ENCODE measurements at regions not wholly inside any gene's neighbourhood (a gene's known extent, or its start where the extent isn't known, plus 50 kb on each side); places are given as distances from the start of the nearest gene placed in this dataset.
"Not testable (repeated sequence)": the region's sequence is repeated elsewhere in the genome, so short reads cannot be mapped to it uniquely, and the experiment has no call there.

- H3K4me3 ChIP-seq = no peak overlapping the region
- H3K27me3 ChIP-seq = no peaks in the 10 kb centered on the region
- no peak for DNase-seq (ENCODE audit: low spot score in 2 of 2)
- WGBS = 90% methylated on average over 2 of the region's 2 CpGs
- H3K36me3 ChIP-seq = no peaks in the 10 kb centered on the region
- TF ChIP-seq EP300 (IDR thresholded peaks at IDR 0.05) (no peak), POLR2A (IDR thresholded peaks at IDR 0.05) (no peak), POLR2AphosphoS5 (IDR thresholded peaks at IDR 0.05) (no peak), CTCF (IDR thresholded peaks at IDR 0.05) (no peak)
- H3K9me3 ChIP-seq = no peaks in the 10 kb centered on the region
- no peak overlapping the region for H3K27ac ChIP-seq
- H3K4me1 ChIP-seq = no peaks in the 10 kb centered on the region
These were observed 764.5 kb downstream of the TMTC2 start for GRCh38 chr12:83451189-83451588.

GRCh38 chr12:83434600-83434999 is 747.9 kb downstream of the TMTC2 start:
- TF ChIP-seq POLR2AphosphoS5 (IDR thresholded peaks at IDR 0.05) = no peak
- no peak for TF ChIP-seq CTCF (IDR thresholded peaks at IDR 0.05)
- no peak for TF ChIP-seq POLR2A (IDR thresholded peaks at IDR 0.05)
- TF ChIP-seq EP300 (IDR thresholded peaks at IDR 0.05) = no peak
- Histone ChIP-seq H3K27me3 (no peaks in the 10 kb centered on the region), H3K4me1 (no peaks in the 10 kb centered on the region), H3K27ac (no peak overlapping the region), H3K36me3 (no peaks in the 10 kb centered on the region), H3K9me3 (no peaks in the 10 kb centered on the region), H3K4me3 (no peak overlapping the region)
- 64% methylated on average over 1 of the region's 1 CpG for WGBS
- DNase-seq (ENCODE audit: low spot score in 2 of 2) = no peak

GRCh38 chr12:83432176-83432719 is 745.5 kb downstream of the TMTC2 start:
- Histone ChIP-seq H3K4me3 (no peak overlapping the region), H3K27ac (no peak overlapping the region), H3K27me3 (no peaks in the 10 kb centered on the region), H3K36me3 (no peaks in the 10 kb centered on the region), H3K4me1 (no peaks in the 10 kb centered on the region), H3K9me3 (no peaks in the 10 kb centered on the region)
- no peak for DNase-seq (ENCODE audit: low spot score in 2 of 2)
- 92% methylated on average over 3 of the region's 3 CpGs for WGBS
- no peak for TF ChIP-seq POLR2AphosphoS5 (IDR thresholded peaks at IDR 0.05)
- TF ChIP-seq CTCF (IDR thresholded peaks at IDR 0.05) = no peak
- TF ChIP-seq EP300 (IDR thresholded peaks at IDR 0.05) = no peak
- TF ChIP-seq POLR2A (IDR thresholded peaks at IDR 0.05) = no peak

GRCh38 chr12:83427586-83428136 is 741.0 kb downstream of the TMTC2 start:
- WGBS = 89% methylated on average over 2 of the region's 2 CpGs

GRCh38 chr12:83414981-83415380 is 728.3 kb downstream of the TMTC2 start:
- WGBS = 76% methylated on average over 3 of the region's 3 CpGs
- no peak for TF ChIP-seq CTCF (IDR thresholded peaks at IDR 0.05)
- no peak for TF ChIP-seq EP300 (IDR thresholded peaks at IDR 0.05)
- no peak for TF ChIP-seq POLR2AphosphoS5 (IDR thresholded peaks at IDR 0.05)
- TF ChIP-seq POLR2A (IDR thresholded peaks at IDR 0.05) = no peak
- Histone ChIP-seq H3K27me3 (no peaks in the 10 kb centered on the region), H3K36me3 (no peaks in the 10 kb centered on the region), H3K9me3 (peaks cover 6% of the 10 kb centered on the region), H3K4me3 (no peak overlapping the region), H3K4me1 (no peaks in the 10 kb centered on the region), H3K27ac (no peak overlapping the region)
- no peak for DNase-seq (ENCODE audit: low spot score in 2 of 2)

More at GRCh38 chr12:83427586-83428136, 741.0 kb downstream of the TMTC2 start:
- H3K9me3 ChIP-seq; H3K36me3 ChIP-seq; H3K27me3 ChIP-seq; DNase-seq (ENCODE audit: low spot score in 2 of 2); H3K27ac ChIP-seq; H3K4me3 ChIP-seq; H3K4me1 ChIP-seq: not testable (repeated sequence)

GRCh38 chr12:83408851-83409250 is 722.1 kb downstream of the TMTC2 start:
- TF ChIP-seq POLR2A (IDR thresholded peaks at IDR 0.05) = no peak
- no peaks in the 10 kb centered on the region for H3K9me3 ChIP-seq
- H3K36me3 ChIP-seq = no peaks in the 10 kb centered on the region
- 91% methylated on average over 2 of the region's 2 CpGs for WGBS
- no peaks in the 10 kb centered on the region for H3K4me1 ChIP-seq
- no peaks in the 10 kb centered on the region for H3K27me3 ChIP-seq
- DNase-seq (ENCODE audit: low spot score in 2 of 2) = no peak
- no peak overlapping the region for H3K27ac ChIP-seq
- H3K4me3 ChIP-seq = no peak overlapping the region
